ENCODE measurements at regions not wholly inside any gene's neighbourhood (a gene's known extent, or its start where the extent isn't known, plus 50 kb on each side); places are given as distances from the start of the nearest gene placed in this dataset.

- DNase-seq = no peak
Measured at GRCh38 chr15:37876900-37877299, 57.5 kb upstream of the TMCO5A start.

GRCh38 chr15:37877851-37878741 lies 56.3 kb upstream of the TMCO5A start:
- DNase-seq = no peak

GRCh38 chr15:37880009-37880834 lies 54.2 kb upstream of the TMCO5A start:
- peak; percentile 66 for DNase-seq

- no peak for DNase-seq
Measured at GRCh38 chr15:37880835-37881153, 53.6 kb upstream of the TMCO5A start.

GRCh38 chr15:37881237-37882013 lies 53.0 kb upstream of the TMCO5A start:
- DNase-seq = no peak

- DNase-seq = no peak
Measured at GRCh38 chr15:37882640-37883039, 51.8 kb upstream of the TMCO5A start.

Data from renal pelvis (tissue), 1 donor.